H9 (cell line): ENCODE measurements at regions not wholly inside any gene's neighbourhood (a gene's known extent, or its start where the extent isn't known, plus 50 kb on each side); places are given as distances from the start of the nearest gene placed in this dataset.
"Not testable (repeated sequence)": the region's sequence is repeated elsewhere in the genome, so short reads cannot be mapped to it uniquely, and the experiment has no call there.

ENCODE experiments used
- DNase-seq: peaks from one replicate; pipeline ENCODE4 v3.0.0-alpha.2; 2017
- H2AFZ ChIP-seq: one replicate; pipeline ENCODE4 v1.6.1; 2013; ENCODE audit warnings: mild to moderate bottlenecking, low read length, control low read depth, moderate library complexity
- H2AK5ac ChIP-seq: 2 replicates; pipeline ENCODE4 v1.6.1; 2013; ENCODE audit warnings: low read length, control low read depth, mixed read lengths; ENCODE audit not compliant: insufficient read length
- H2BK120ac ChIP-seq: one replicate; pipeline ENCODE4 v1.6.1; 2013; ENCODE audit warnings: low read depth, mild to moderate bottlenecking, low read length, control low read depth, inconsistent platforms; ENCODE audit not compliant: poor library complexity, severe bottlenecking
- H2BK12ac ChIP-seq: 2 replicates; pipeline ENCODE4 v1.6.1; 2013; ENCODE audit warnings: low read length, control low read depth, mixed read lengths, low read depth; ENCODE audit not compliant: insufficient read length
- H2BK15ac ChIP-seq: 2 replicates; pipeline ENCODE4 v1.6.1; 2013; ENCODE audit warnings: low read depth, low read length, control low read depth
- H2BK20ac ChIP-seq: one replicate; pipeline ENCODE4 v1.6.1; 2013; ENCODE audit warnings: low read depth, mild to moderate bottlenecking, low read length, control low read depth, inconsistent platforms; ENCODE audit not compliant: poor library complexity, severe bottlenecking
- H2BK5ac ChIP-seq: 2 replicates; pipeline ENCODE4 v1.6.1; 2013; ENCODE audit warnings: low read length, control low read depth, mixed read lengths; ENCODE audit not compliant: insufficient read length
- H3K14ac ChIP-seq: 2 replicates; pipeline ENCODE4 v1.6.1; 2013; ENCODE audit warnings: low read length, control low read depth; ENCODE audit not compliant: insufficient read depth
- H3K18ac ChIP-seq: 2 replicates; pipeline ENCODE4 v1.6.1; 2013; ENCODE audit warnings: low read depth, mild to moderate bottlenecking, mixed read lengths, low read length, control low read depth; ENCODE audit not compliant: insufficient read length
- H3K23ac ChIP-seq: 2 replicates; pipeline ENCODE4 v1.6.1; 2013; ENCODE audit warnings: low read length, control low read depth, mixed read lengths, low read depth; ENCODE audit not compliant: insufficient read length
- H3K23me2 ChIP-seq: 2 replicates; pipeline ENCODE4 v1.6.1; 2013; ENCODE audit warnings: low read depth, mild to moderate bottlenecking, mixed read lengths, low read length, control low read depth; ENCODE audit not compliant: insufficient read length, poor library complexity, severe bottlenecking
- H3K27ac ChIP-seq: 2 replicates; pipeline ENCODE4 v1.5.1; 2013; ENCODE audit warnings: low read length, control low read depth, mixed read lengths, low read depth; ENCODE audit not compliant: insufficient read length
- H3K27me3 ChIP-seq: 2 replicates; pipeline ENCODE4 v1.6.1; 2013; ENCODE audit warnings: low read length, control low read depth, inconsistent platforms; ENCODE audit not compliant: insufficient read depth
- H3K4ac ChIP-seq: 2 replicates; pipeline ENCODE4 v1.6.1; 2013; ENCODE audit warnings: low read depth, mild to moderate bottlenecking, control low read depth, inconsistent platforms, low read length, moderate library complexity
- H3K4me1 ChIP-seq: 2 replicates; pipeline ENCODE4 v1.6.1; 2013; ENCODE audit warnings: low read length, control low read depth, inconsistent platforms; ENCODE audit not compliant: insufficient read depth
- H3K4me2 ChIP-seq: 2 replicates; pipeline ENCODE4 v1.6.1; 2013; ENCODE audit warnings: low read length, control low read depth, mixed read lengths; ENCODE audit not compliant: insufficient read length, insufficient read depth
- H3K56ac ChIP-seq: 2 replicates; pipeline ENCODE4 v1.6.1; 2013; ENCODE audit warnings: low read depth, mild to moderate bottlenecking, mixed read lengths, low read length, control low read depth; ENCODE audit not compliant: insufficient read length
- H3K79me1 ChIP-seq: 2 replicates; pipeline ENCODE4 v1.6.1; 2013; ENCODE audit warnings: low read depth, mild to moderate bottlenecking, moderate library complexity, low read length, control low read depth, inconsistent platforms; ENCODE audit not compliant: insufficient read depth, poor library complexity, severe bottlenecking
- H3K79me2 ChIP-seq: 2 replicates; pipeline ENCODE4 v1.6.1; 2013; ENCODE audit warnings: low read length, control low read depth, inconsistent platforms; ENCODE audit not compliant: insufficient read depth
- H3K9ac ChIP-seq: 2 replicates; pipeline ENCODE4 v1.6.1; 2013; ENCODE audit warnings: low read length, control low read depth, mixed read lengths; ENCODE audit not compliant: insufficient read length; ENCODE audit errors: extremely low read depth
- H3K9me3 ChIP-seq: one replicate; pipeline ENCODE4 v1.6.1; 2013; ENCODE audit warnings: low read depth, low read length, inconsistent platforms; ENCODE audit not compliant: control insufficient read depth
- H3T11ph ChIP-seq: one replicate; pipeline ENCODE4 v1.6.1; 2013; ENCODE audit warnings: mild to moderate bottlenecking, low read length, control low read depth, inconsistent platforms
- H4K20me1 ChIP-seq: one replicate; pipeline ENCODE4 v1.6.1; 2013; ENCODE audit not compliant: control insufficient read depth, insufficient read length, insufficient read depth
- H4K5ac ChIP-seq: 2 replicates; pipeline ENCODE4 v1.6.1; 2013; ENCODE audit warnings: low read depth, mild to moderate bottlenecking, mixed read lengths, low read length, control low read depth; ENCODE audit not compliant: insufficient read length
- H4K8ac ChIP-seq: replicated peaks from 2 replicates; pipeline ENCODE4 v1.6.1; 2013; ENCODE audit warnings: low read length, control low read depth, mixed read lengths, low read depth; ENCODE audit not compliant: insufficient read length
- H4K91ac ChIP-seq: 2 replicates; pipeline ENCODE4 v1.6.1; 2013; ENCODE audit warnings: low read depth, mild to moderate bottlenecking, moderate library complexity, mixed read lengths, low read length, control low read depth; ENCODE audit not compliant: insufficient read length
- H3K27ac Mint-ChIP-seq, 3 experiments: 2 replicates in 2 of 3; 3 replicates in 1 of 3; pipeline ENCODE4 v1.8.0; 2020 to 2021; ENCODE audit warnings: mixed read lengths in 3 of 3, mild to moderate bottlenecking in 1 of 3, moderate library complexity in 1 of 3
- H3K27me3 Mint-ChIP-seq: 2 replicates; pipeline ENCODE4 v1.8.0; 2021; ENCODE audit warnings: low read depth, mild to moderate bottlenecking, moderate library complexity, mixed read lengths
- H3K36me3 Mint-ChIP-seq, 3 experiments: 2 replicates in 2 of 3; 3 replicates in 1 of 3; pipeline ENCODE4 v1.8.0; 2020 to 2021; ENCODE audit warnings: low read depth in 3 of 3, mixed read lengths in 3 of 3; ENCODE audit not compliant: insufficient read depth in 1 of 3
- H3K4me1 Mint-ChIP-seq, 2 experiments: 2 replicates each; pipeline ENCODE4 v1.8.0; 2020; ENCODE audit warnings: mixed read lengths in 2 of 2
- H3K4me3 Mint-ChIP-seq, 2 experiments: 2 replicates in 1 of 2; 3 replicates in 1 of 2; pipeline ENCODE4 v1.8.0; 2020 to 2021; ENCODE audit warnings: mild to moderate bottlenecking in 2 of 2, mixed read lengths in 2 of 2, moderate library complexity in 1 of 2
- H3K9me3 Mint-ChIP-seq, 2 experiments: 2 replicates in 1 of 2; 3 replicates in 1 of 2; pipeline ENCODE4 v1.8.0; 2020; ENCODE audit warnings: mild to moderate bottlenecking in 2 of 2, mixed read lengths in 2 of 2, moderate library complexity in 1 of 2
- WGBS: extraction: QIAGEN DNeasy Blood & Tissue Kit; methylation state at CpG from one replicate; pipeline ENCODE4 v1.1.7; 2013; ENCODE audit warnings: missing lambda C conversion rate, low lambda C conversion rate, mixed read lengths; ENCODE audit not compliant: insufficient read length; ENCODE audit errors: extremely low coverage; 5-methylcytosine and 5-hydroxymethylcytosine counted together
- TF ChIP-seq, protein P1 (sequence below): fragments of 200-600 bp; sonication (generic); conservative IDR thresholded peaks from 3 replicates; pipeline ENCODE4 v1.8.0; 2021; ENCODE audit warnings: antibody characterized with exemption, mild to moderate bottlenecking

DNA sequence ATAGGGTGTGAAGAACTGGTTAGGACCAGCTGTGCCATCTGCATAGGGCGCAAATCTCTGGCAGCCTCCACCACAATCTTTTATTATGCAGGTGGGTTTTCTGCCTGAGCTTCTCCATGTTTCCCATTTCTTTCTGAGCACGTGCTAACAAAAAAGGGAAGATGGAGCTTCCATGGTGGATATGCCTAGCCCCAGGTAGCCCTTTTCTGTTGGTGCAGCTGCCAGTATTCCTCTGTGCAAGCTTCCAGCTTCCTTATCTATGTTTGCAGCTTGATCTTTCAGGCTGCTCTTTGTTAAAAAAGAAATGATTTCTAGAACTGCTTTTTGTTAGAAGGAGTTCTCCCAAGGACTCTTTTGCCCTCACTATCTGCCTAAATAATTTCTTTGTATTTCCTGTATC lies 95.0 kb upstream of the EPB41L4A start:
- no peak overlapping the region for H2BK20ac ChIP-seq
- Mint-ChIP-seq H3K36me3 (peaks cover 3 to 15% (median 11%) of the 10 kb centered on the region in 3 experiments; a peak in 6 of 7 replicates), H3K4me1 (no peaks in the 10 kb centered on the region), H3K27me3 (no peaks in the 10 kb centered on the region; the same call in none of the 2 replicates), H3K4me3 (no peak overlapping the region), H3K9me3 (peaks cover 20 to 26% of the 10 kb centered on the region in 2 experiments), H3K27ac (no peak overlapping the region)
- no peaks in the 10 kb centered on the region for H3K23me2 ChIP-seq
- H4K20me1 ChIP-seq = no peaks in the 10 kb centered on the region
- no peaks in the 10 kb centered on the region for H3K4me1 ChIP-seq
- H3K18ac ChIP-seq = no peak overlapping the region
- TF ChIP-seq, protein P1, sequence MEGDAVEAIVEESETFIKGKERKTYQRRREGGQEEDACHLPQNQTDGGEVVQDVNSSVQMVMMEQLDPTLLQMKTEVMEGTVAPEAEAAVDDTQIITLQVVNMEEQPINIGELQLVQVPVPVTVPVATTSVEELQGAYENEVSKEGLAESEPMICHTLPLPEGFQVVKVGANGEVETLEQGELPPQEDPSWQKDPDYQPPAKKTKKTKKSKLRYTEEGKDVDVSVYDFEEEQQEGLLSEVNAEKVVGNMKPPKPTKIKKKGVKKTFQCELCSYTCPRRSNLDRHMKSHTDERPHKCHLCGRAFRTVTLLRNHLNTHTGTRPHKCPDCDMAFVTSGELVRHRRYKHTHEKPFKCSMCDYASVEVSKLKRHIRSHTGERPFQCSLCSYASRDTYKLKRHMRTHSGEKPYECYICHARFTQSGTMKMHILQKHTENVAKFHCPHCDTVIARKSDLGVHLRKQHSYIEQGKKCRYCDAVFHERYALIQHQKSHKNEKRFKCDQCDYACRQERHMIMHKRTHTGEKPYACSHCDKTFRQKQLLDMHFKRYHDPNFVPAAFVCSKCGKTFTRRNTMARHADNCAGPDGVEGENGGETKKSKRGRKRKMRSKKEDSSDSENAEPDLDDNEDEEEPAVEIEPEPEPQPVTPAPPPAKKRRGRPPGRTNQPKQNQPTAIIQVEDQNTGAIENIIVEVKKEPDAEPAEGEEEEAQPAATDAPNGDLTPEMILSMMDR = no peak
- H3K4me2 ChIP-seq = no peak overlapping the region
- H2BK5ac ChIP-seq = no peak overlapping the region
- no peak overlapping the region for H4K8ac ChIP-seq
- H3K14ac ChIP-seq = no peak overlapping the region
- no peak overlapping the region for H2BK12ac ChIP-seq
- peaks cover 5% of the 10 kb centered on the region for H3K9me3 ChIP-seq
- H4K5ac ChIP-seq = no peak overlapping the region
- H2AFZ ChIP-seq = no peak overlapping the region
- no peaks in the 10 kb centered on the region for H3K79me2 ChIP-seq
- no peak overlapping the region for H3K56ac ChIP-seq
- H3K79me1 ChIP-seq = no peaks in the 10 kb centered on the region
- H3K9ac ChIP-seq = no peak overlapping the region
- H3K4ac ChIP-seq = no peak overlapping the region
- H3K23ac ChIP-seq = no peak overlapping the region
- H2AK5ac ChIP-seq = no peak overlapping the region
- H3K27me3 ChIP-seq = no peaks in the 10 kb centered on the region
- no CpG with 5 or more reads among the region's 2 CpGs for WGBS
- no peak overlapping the region for H2BK120ac ChIP-seq
- no peak overlapping the region for H2BK15ac ChIP-seq
- no peak overlapping the region for H4K91ac ChIP-seq
- no peak overlapping the region for H3T11ph ChIP-seq
- no peak for DNase-seq
- H3K27ac ChIP-seq = no peak overlapping the region

DNA sequence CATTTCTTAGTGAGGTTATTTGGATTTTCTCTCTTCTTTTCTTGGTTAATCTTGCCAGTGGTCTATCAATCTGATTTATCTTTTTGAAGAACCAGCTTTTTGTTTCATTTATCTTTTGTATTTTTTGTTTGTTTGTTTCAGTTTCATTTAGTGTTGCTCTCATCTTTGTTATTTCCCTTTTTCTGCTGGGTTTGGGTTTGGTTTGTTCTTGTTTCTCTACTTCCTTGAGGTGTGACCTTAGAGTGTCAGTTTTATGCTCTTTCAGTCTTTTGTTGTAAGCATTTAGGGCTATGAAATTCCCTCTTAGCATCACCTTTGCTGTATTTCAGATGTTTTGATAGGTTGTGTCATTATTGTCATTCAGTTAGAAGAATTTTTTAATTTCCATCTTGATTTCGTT lies 101.4 kb upstream of the EPB41L4A start:
- not testable (repeated sequence) for H3K14ac ChIP-seq, H3K23me2 ChIP-seq, H4K20me1 ChIP-seq, H2AK5ac ChIP-seq, H3K18ac ChIP-seq, H2BK12ac ChIP-seq, DNase-seq, H3K4me2 ChIP-seq, H3K27ac ChIP-seq, H4K5ac ChIP-seq, H3K4me3 Mint-ChIP-seq, H3K27me3 ChIP-seq, H2BK120ac ChIP-seq, H3K56ac ChIP-seq, H3K79me1 ChIP-seq, H4K91ac ChIP-seq, H3K79me2 ChIP-seq, H3K9me3 ChIP-seq, H3K4me1 ChIP-seq, H4K8ac ChIP-seq, H3K23ac ChIP-seq, H3K9ac ChIP-seq, H2BK15ac ChIP-seq, H2BK5ac ChIP-seq, H2AFZ ChIP-seq, H3T11ph ChIP-seq, H3K27me3 Mint-ChIP-seq, H2BK20ac ChIP-seq, H3K27ac Mint-ChIP-seq, H3K4ac ChIP-seq
- Mint-ChIP-seq H3K4me1 (peaks cover 9 to 14% of the 10 kb centered on the region in 2 experiments; a peak in 3 of 4 replicates), H3K36me3 (peaks cover 0 to 11% (median 4%) of the 10 kb centered on the region in 3 experiments; a peak in 3 of 7 replicates), H3K9me3 (peaks cover 3 to 10% of the 10 kb centered on the region in 2 experiments)
- no CpG with 5 or more reads among the region's 1 CpG for WGBS
